Body of pancreas (tissue), 4 donors: ENCODE measurements at regions not wholly inside any gene's neighbourhood (a gene's known extent, or its start where the extent isn't known, plus 50 kb on each side); places are given as distances from the start of the nearest gene placed in this dataset.

Source experiments
- POLR2A ChIP-seq, 3 donors: fragments of 450-650 bp; IDR thresholded peaks; one replicate each; pipeline ENCODE4 v1.6.1; 2016; ENCODE audit warnings: antibody characterized with exemption in 3 of 3, mild to moderate bottlenecking in 2 of 3
- TF ChIP-seq, protein P1 (sequence below), 7 experiments: fragments of 450-650 bp in 4 of 7; fragments of 200-600 bp in 3 of 7; sonication (generic) in 3 of 7; IDR thresholded peaks; one replicate each; pipeline ENCODE4 v1.5.1; 2016 to 2019; ENCODE audit warnings: antibody characterized with exemption in 7 of 7

DNA sequence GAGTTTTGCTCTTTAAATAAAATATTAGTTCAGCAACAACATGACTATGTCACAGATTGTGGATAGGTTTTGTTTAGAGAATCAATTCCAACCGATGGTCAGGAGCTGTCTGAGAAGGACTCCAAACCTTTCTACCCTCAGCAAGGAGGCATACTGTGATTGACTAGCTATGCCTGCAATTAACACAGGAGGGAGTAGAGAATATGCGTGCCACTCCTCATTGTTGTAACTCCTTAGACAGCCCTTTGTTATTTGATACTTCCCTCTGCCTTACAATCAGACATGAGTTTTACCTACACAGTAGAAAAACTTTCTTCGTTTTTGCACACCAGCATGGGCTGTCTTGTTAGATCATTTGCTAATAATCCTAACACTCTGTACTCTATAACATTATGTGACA is 796.5 kb downstream of the PRIM2 start:
- TF ChIP-seq, protein P1, sequence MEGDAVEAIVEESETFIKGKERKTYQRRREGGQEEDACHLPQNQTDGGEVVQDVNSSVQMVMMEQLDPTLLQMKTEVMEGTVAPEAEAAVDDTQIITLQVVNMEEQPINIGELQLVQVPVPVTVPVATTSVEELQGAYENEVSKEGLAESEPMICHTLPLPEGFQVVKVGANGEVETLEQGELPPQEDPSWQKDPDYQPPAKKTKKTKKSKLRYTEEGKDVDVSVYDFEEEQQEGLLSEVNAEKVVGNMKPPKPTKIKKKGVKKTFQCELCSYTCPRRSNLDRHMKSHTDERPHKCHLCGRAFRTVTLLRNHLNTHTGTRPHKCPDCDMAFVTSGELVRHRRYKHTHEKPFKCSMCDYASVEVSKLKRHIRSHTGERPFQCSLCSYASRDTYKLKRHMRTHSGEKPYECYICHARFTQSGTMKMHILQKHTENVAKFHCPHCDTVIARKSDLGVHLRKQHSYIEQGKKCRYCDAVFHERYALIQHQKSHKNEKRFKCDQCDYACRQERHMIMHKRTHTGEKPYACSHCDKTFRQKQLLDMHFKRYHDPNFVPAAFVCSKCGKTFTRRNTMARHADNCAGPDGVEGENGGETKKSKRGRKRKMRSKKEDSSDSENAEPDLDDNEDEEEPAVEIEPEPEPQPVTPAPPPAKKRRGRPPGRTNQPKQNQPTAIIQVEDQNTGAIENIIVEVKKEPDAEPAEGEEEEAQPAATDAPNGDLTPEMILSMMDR (IDR thresholded peaks at IDR 0.05) = no peak
- no peak for TF ChIP-seq POLR2A (IDR thresholded peaks at IDR 0.05)
